Breast epithelium (tissue), 4 donors: ENCODE measurements at regions not wholly inside any gene's neighbourhood (a gene's known extent, or its start where the extent isn't known, plus 50 kb on each side); places are given as distances from the start of the nearest gene placed in this dataset.

Experiments
- DNase-seq, 2 donors: peaks; one replicate each; pipeline ENCODE4 v3.0.0-alpha.2; 2019; ENCODE audit warnings: low spot score in 2 of 2
- H3K27ac ChIP-seq, 2 donors: fragments of 200-600 bp; sonication (generic) in 1 of 2; one replicate each; pipeline ENCODE4 v1.5.1; 2016 to 2019; ENCODE audit warnings: mild to moderate bottlenecking in 1 of 2
- H3K27me3 ChIP-seq, 2 donors: fragments of 200-600 bp; sonication (generic) in 1 of 2; one replicate each; pipeline versions ENCODE4 v1.5.1 to v1.6.0; 2017 to 2019; ENCODE audit warnings: control low read depth in 1 of 2, mild to moderate bottlenecking in 1 of 2
- H3K36me3 ChIP-seq: fragments of 200-600 bp; one replicate; pipeline ENCODE4 v1.5.1; 2019
- H3K4me1 ChIP-seq, 2 donors: fragments of 200-600 bp; sonication (generic); one replicate each; pipeline ENCODE4 v1.5.1; 2016 to 2019; ENCODE audit warnings: control low read depth in 1 of 2
- H3K4me3 ChIP-seq, 3 donors: fragments of 200-600 bp; sonication (generic); 1 replicate in 2 of 3; 2 replicates in 1 of 3; pipeline ENCODE4 v1.5.1; 2016 to 2019; ENCODE audit warnings: mild to moderate bottlenecking in 3 of 3, moderate library complexity in 2 of 3
- H3K9me3 ChIP-seq, 2 donors: fragments of 200-600 bp; sonication (generic) in 1 of 2; one replicate each; pipeline ENCODE4 v1.5.1; 2016 to 2019; ENCODE audit warnings: control low read depth in 1 of 2
- POLR2A ChIP-seq: fragments of 450-650 bp; IDR thresholded peaks from one replicate; pipeline ENCODE4 v1.6.1; 2016; ENCODE audit warnings: antibody characterized with exemption, mild to moderate bottlenecking, moderate library complexity
- POLR2AphosphoS5 ChIP-seq, 3 donors: sonication (generic); formaldehyde crosslinking; IDR thresholded peaks; one replicate each; pipeline ENCODE4 v1.6.1; 2017; ENCODE audit warnings: antibody characterized with exemption in 3 of 3
- intact Hi-C: fragments of 100-400 bp; cut with DNase I; formaldehyde crosslinking; loops from one replicate; pipeline ENCODE4 v1.15.1; 2023; ENCODE audit warnings: low total_unique reads
- TF ChIP-seq, protein P1 (sequence below), 3 donors: fragments of 450-650 bp; IDR thresholded peaks; one replicate each; pipeline ENCODE4 v1.5.1; 2016 to 2017; ENCODE audit warnings: antibody characterized with exemption in 3 of 3, mild to moderate bottlenecking in 3 of 3, moderate library complexity in 3 of 3

DNA sequence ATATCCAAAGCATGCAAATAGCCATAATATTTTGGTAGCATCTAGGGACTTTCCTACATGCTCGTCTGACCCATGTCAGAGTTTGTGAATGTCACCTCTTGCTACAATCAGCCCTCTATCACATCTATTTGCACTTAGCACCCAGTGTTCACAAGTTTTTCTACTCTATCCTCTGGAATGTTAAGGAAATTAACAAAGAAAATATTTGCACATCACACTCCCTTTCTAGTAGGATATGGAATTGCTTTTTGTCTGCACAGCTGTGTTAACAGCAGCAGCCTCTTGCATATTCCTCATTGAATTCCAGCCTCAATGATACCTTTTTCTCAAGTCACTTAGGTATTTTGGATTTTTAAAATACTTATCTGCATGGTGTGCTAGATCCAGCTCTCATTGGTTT is 403.1 kb upstream of the SEMA3C start:
- no peak for DNase-seq
- H3K9me3 ChIP-seq: no peaks in the 10 kb centered on the region
- no peak overlapping the region for H3K27ac ChIP-seq
- no peak overlapping the region for H3K4me3 ChIP-seq
- H3K36me3 ChIP-seq: no peaks in the 10 kb centered on the region
- TF ChIP-seq POLR2AphosphoS5 (IDR thresholded peaks at IDR 0.05) (no peak), POLR2A (no peak)
- TF ChIP-seq, protein P1, sequence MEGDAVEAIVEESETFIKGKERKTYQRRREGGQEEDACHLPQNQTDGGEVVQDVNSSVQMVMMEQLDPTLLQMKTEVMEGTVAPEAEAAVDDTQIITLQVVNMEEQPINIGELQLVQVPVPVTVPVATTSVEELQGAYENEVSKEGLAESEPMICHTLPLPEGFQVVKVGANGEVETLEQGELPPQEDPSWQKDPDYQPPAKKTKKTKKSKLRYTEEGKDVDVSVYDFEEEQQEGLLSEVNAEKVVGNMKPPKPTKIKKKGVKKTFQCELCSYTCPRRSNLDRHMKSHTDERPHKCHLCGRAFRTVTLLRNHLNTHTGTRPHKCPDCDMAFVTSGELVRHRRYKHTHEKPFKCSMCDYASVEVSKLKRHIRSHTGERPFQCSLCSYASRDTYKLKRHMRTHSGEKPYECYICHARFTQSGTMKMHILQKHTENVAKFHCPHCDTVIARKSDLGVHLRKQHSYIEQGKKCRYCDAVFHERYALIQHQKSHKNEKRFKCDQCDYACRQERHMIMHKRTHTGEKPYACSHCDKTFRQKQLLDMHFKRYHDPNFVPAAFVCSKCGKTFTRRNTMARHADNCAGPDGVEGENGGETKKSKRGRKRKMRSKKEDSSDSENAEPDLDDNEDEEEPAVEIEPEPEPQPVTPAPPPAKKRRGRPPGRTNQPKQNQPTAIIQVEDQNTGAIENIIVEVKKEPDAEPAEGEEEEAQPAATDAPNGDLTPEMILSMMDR (IDR thresholded peaks at IDR 0.05): no peak
- no peaks in the 10 kb centered on the region for H3K27me3 ChIP-seq
- H3K4me1 ChIP-seq: no peaks in the 10 kb centered on the region
- intact Hi-C loops: no loop called here

DNA sequence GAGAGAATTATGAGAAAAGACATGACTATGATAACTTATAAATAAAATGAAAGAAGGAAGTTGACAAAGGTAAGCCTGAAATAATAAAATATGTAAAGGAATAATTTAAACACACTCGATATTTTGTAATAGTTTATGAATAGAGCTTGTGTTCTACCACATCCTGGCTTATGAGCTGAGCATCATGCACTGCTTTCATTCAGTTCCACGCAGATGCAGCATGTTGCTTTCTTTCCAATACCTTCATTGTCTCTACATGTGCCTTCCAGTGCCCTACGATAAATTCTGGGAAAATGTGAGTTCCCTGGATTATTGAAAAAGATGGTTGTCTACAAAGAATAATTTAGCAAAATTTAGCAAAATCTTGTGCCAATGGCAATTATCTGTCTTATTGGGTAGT is 398.9 kb upstream of the SEMA3C start:
- intact Hi-C loops: no loop called here
- H3K4me1 ChIP-seq: no peaks in the 10 kb centered on the region
- DNase-seq: no peak
- H3K27me3 ChIP-seq: no peaks in the 10 kb centered on the region
- H3K9me3 ChIP-seq: no peaks in the 10 kb centered on the region
- TF ChIP-seq, protein P1 (IDR thresholded peaks at IDR 0.05): no peak
- no peak for TF ChIP-seq POLR2A
- no peak for TF ChIP-seq POLR2AphosphoS5 (IDR thresholded peaks at IDR 0.05)
- H3K4me3 ChIP-seq: no peak overlapping the region
- H3K36me3 ChIP-seq: no peaks in the 10 kb centered on the region
- no peak overlapping the region for H3K27ac ChIP-seq

DNA sequence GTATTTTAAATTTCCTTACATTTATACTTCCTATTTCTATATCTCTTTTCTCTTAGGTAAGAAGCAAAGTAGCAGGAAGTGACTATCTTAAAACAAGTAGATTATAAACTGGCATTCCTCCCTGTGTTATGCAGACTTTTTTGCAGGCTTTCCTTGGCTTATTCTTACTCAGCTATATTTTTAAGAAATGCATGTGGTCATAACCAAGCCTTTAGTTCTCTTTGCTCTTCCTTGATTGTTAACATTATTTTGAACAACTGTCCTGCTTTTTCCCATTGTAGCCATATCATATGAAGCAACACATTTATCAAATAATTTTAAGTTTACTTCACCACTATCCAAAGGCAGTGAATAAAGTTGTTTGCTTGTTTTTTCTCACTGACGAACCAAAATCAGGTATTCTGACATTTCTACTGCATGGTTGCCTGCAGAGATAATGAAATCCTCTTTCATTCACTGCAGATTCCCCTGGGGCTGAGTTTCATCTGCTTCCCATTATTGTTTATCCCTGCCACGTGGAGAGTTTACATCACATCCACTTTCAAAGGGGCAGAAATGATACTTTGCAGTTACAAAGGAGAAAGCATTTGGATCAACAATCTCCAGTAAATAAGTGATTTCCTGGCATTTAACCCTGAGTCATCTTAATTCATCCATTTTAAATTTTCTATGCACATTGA is 389.9 kb upstream of the SEMA3C start:
- H3K27ac ChIP-seq: no peak overlapping the region
- no peaks in the 10 kb centered on the region for H3K4me1 ChIP-seq
- intact Hi-C loops: no loop called here
- DNase-seq: no peak
- H3K4me3 ChIP-seq: no peak overlapping the region
- H3K9me3 ChIP-seq: no peaks in the 10 kb centered on the region
- TF ChIP-seq, protein P1 (IDR thresholded peaks at IDR 0.05): no peak
- H3K36me3 ChIP-seq: no peaks in the 10 kb centered on the region
- no peaks in the 10 kb centered on the region for H3K27me3 ChIP-seq

DNA sequence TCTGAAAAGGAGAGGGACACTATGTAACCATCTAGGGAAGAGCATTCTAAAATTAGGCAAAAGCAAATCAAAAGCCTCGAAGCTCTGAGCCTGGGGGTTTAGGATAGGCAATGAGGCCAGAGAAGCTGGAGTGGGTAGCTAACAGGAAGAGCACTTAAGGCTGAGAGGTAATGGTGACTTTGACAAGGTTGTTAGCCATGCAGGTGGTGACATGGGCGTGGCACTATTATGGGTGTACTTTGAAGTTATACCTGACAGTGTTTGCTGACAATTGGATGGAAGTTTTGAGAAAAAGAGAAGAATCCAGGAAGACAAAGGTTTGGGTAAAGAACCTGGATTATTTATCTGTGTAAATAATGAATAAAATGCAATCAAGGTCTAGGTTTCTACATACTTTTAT is 383.0 kb upstream of the SEMA3C start:
- DNase-seq: no peak
- no peak for TF ChIP-seq POLR2AphosphoS5 (IDR thresholded peaks at IDR 0.05)
- no peak for TF ChIP-seq POLR2A
- TF ChIP-seq, protein P1 (IDR thresholded peaks at IDR 0.05): no peak
- no peak overlapping the region for H3K27ac ChIP-seq

DNA sequence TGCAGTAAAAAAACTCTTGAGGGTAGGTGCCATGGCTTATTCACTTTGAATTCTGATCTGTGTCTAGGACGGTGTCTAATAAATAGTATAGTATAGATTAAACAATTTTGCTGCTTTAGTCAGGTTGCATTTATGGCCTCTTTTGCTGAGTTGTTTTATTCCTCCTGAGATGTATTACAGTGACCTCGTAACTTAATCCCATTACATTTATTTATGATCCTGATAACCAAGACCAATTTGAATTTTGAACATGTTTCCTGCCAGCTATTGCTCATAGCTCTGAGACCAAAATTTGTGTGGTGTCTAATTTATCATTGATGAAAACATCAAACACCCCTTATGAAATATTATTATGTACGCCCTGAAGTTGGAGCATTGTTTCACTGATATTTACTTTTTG is 381.9 kb upstream of the SEMA3C start:
- Histone ChIP-seq H3K9me3 (no peaks in the 10 kb centered on the region), H3K36me3 (no peaks in the 10 kb centered on the region), H3K4me1 (no peaks in the 10 kb centered on the region), H3K4me3 (no peak overlapping the region), H3K27ac (no peak overlapping the region), H3K27me3 (no peaks in the 10 kb centered on the region)
- DNase-seq: no peak
- intact Hi-C loops: no loop called here
- TF ChIP-seq POLR2AphosphoS5 (IDR thresholded peaks at IDR 0.05) (no peak), POLR2A (no peak)
- TF ChIP-seq, protein P1 (IDR thresholded peaks at IDR 0.05): no peak

More for the DNA sequence above, 383.0 kb upstream of the SEMA3C start:
- no peaks in the 10 kb centered on the region for H3K36me3 ChIP-seq
- intact Hi-C loops: no loop called here
- H3K4me1 ChIP-seq: no peaks in the 10 kb centered on the region
- no peaks in the 10 kb centered on the region for H3K9me3 ChIP-seq
- H3K27me3 ChIP-seq: no peaks in the 10 kb centered on the region
- no peak overlapping the region for H3K4me3 ChIP-seq
